ENCODE measurements at regions not wholly inside any gene's neighbourhood (a gene's known extent, or its start where the extent isn't known, plus 50 kb on each side); places are given as distances from the start of the nearest gene placed in this dataset.
"Not testable (repeated sequence)": the region's sequence is repeated elsewhere in the genome, so short reads cannot be mapped to it uniquely, and the experiment has no call there.

DNA sequence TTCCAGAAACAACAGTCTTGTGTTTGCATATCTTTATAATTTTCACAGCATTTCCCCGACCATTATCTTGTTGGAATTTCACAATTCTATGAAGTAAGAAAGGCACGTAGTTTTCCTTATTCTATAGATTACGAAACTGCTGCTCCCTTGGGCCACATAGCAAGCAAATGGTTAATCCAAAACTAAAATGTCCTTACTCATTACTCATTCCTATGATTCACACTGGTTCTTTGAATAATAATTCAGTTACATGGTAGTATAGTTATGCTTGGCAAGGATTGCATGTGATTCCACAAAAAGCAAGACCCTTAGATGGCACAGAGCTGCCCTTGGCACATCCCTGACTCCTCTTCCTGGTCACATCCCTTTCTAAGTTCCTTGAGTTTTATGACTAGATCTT is 51.2 kb downstream of the OR13H1 start:
- DNase-seq, result no peak

DNA sequence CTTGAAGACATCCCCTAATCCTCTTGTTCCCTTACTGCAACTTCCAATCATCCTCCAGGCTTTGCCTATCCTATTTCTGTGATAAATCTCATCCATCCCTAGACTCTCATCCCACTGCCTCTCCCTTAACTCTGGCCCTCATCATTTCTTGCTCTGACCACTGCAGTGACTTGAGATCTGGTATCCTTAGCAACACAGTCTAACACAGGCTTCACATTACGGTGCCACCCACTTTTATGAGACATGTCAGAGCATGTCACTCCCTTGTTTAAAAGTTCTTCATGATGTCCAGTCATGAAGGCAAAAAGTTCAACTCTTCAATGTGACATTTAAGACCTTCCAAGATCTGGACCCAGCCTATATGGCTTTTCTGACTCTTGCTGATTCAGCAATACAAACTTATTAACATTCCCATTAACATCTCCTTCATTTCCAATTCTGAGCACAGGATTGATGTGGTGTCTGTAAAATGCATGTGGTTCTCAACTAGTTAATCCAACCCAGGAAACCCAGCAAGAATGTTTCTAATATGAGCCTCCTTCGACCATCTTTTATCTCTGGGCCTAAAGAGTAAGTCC is 64.0 kb downstream of the OR13H1 start:
- no peak for DNase-seq

DNA sequence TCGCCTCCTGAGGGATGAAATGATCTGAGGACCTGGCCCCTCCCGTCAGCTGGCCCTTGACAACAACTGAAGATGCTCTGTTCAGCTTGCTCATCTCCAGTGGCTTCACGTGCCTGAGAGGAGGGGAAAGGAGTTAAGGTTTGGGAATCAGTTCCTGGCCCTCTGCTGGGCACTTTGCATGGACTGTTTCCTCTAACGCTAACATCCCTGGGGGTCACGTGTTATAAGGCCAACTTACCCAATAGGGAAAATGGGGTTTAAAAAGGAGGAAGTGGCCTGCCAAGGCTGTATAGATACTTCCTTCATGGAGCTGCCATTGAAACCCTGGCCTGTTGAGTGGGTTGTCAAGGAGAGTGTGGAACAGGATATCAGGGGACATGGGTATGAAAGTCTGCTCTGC is 65.6 kb downstream of the OR13H1 start:
- no peak for DNase-seq

DNA sequence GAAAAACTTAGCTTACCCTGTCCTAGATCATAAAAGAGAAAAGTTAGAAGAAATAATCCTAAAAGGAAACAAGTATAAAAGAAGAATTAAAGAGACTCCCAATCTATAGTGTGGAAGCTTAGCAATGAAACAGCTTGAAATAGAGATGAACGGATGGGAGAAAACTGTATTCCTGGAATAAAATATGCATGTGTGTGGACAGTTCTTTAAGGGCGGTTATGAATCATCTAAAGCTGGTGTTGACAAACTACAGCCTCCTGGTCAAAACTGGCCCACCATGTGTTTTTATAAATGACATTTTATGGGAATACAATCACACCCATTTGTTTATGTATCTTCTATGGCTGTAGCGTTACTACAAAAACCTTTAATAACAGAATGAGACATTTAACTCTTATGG is 69.4 kb downstream of the OR13H1 start:
- no peak for DNase-seq

DNA sequence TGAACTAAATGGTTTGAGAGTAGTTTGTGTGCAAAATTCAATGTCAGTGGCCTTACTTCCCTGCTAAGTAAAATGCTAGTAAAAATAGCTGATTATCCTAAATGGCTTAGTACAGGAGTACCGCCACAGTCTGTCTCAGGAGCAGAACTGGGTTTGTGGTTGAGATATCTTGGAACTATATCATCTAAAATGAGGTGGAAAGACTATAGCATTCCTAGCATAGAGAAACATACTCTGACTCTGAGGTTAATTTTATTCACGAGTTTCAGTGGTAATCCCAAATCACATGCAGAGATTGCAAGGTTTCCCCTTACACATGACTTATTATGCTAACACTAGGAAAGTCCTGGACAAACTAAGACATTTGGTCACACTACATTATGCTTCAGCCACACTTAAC is 70.4 kb downstream of the OR13H1 start:
- DNase-seq, result no peak

DNA sequence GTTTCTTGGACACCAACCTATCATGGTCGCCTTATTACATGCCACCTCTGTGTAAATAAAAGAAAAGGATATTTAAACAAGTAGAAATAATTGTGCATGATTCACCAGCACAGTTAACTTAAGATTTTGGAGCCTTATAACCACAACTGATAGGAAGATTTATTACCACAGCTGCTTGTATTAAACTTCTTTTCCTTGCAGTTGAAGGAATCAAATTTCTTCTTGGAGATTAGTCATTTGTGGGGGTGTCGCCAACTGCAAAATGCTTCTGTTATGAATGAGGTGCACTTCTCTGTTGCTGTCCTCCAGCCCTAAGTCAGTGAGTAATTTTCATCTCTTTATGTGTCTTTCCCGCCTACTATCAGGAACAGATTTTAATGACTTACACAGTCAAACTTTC is 73.3 kb downstream of the OR13H1 start:
- DNase-seq, result no peak

DNA sequence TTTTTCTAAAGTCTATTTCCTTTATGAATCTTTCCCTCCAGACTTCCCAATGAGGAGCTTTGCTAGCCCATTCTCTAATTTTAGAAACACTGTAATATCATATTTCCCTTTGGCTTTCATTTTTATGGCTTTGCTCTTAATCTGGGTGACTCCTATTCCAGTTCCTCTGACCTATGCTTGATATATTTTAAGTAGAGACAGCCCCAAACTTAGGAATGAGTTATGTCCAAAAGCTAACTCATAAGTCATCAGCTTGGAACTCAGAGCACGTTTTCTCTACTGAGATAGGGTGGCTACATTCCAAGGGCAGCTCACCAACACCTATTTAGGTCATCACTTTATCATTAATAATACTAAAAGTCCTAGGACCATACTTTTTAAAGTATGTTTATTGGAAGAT is 77.8 kb downstream of the OR13H1 start:
- no peak for DNase-seq

DNA sequence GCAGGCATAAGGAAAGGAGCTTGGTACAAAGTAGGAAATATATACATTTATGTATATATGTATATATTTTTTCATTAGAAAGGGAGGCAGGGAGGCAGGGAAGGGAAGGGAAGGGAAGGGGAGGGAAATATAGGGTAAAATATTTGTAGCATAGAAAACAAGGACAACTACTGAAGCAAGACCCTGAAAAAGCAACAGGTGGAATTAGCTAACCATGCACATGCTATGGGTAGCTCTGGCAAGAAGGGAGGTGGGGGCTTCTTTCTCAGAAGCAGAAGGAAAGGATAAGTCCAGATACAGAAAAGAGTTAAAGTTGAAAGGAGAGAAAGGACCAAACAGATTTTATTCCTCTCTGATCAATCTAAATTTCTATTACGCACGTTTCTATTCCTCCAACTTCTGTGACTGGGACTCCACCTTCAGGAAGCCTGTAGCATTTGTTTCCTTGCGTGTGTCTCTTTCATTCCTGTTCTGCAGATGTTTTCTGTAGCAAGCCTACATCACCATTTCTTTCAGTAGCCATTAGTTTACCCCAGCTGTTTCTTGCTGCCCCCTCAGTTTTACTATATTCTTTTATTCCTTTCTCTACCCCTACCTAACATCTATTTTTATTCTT is 82.9 kb downstream of the OR13H1 start:
- DNase-seq, result no peak

DNA sequence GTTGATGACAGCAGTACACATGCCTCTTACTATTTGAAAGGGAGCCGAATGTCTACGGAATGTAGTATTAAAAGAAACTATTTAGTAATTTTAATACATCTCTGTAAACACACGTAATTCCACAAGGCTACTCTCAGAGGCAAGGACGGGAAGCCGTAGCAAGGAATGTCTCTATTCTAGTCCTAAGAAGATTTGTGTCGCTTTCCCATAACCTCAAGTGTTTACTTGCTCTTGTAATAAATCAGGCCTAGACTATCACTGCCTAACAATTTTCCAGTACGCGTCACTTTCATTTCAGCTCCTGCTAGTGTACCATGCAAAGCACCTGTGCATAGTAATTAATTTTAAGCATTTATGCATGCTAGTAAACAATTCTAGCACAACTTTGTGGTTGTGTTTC is 86.7 kb downstream of the OR13H1 start:
- no peak for DNase-seq

DNA sequence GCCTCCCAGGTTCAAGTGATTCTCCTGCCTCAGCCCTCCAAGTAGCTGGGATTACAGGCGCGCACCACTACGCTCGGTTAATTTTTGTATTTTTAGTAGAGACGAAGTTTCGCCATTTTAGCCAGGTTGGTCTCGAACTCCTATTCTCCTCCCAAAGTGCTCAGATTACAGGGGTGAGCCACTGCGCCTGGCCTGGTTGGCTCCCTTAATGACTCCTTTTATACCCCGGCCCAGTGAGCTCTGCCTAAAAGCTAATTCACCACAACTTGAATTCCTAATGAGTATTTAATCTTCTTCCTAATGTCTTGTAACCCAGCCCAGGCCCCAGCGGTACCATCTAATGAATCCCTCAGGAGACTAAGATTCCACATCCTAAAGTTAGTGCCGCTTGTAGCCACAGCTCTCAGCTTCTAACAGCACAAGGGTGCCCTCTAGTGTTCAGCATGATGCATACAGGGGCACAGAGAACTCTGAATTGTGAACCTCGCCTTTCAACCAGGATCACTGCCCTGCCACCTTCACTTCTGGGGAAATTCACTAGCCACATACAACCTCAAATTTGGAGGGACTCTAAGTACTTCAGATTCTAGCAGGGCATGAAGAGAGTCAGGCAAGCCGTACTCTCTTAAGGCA is 89.5 kb downstream of the OR13H1 start:
- peak; percentile 36 for DNase-seq

DNA sequence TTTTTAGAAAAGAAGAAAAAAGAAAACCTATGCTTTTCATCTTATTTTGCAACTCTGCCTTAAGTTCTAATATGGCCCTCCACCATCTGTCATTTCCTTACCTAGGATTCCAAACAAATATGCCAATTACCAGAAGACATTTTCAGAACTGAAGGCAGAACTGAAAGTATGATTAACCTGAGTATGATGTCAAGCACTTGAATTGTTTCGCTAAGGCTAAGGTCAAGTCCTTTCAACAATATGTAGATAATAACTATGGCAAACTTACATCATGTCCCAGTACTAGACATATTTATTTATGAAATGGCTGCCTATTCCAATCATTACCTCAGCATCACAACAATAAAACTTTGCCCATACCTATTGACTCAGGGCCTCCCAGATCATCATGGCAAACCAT is 91.0 kb downstream of the OR13H1 start:
- no peak for DNase-seq

DNA sequence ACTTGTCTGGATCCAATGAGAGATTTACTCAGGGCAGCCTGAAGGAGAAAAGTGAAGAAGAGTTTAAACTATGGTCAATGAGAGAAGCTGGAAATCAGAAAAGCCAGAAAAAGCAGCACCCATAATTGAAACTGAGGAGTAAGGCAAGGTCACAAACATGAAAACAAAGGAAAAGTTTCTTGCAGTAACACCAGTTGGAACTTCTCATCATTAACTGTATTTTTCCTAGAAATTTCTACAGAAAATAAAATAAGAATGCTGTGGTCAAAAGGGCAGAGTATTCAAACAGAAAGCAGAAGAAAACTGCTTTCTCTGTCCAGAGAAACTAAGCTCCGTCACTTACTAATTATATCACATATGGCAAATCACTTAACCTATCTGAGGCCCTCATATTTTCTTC is 102.2 kb downstream of the OR13H1 start:
- no peak for DNase-seq

DNA sequence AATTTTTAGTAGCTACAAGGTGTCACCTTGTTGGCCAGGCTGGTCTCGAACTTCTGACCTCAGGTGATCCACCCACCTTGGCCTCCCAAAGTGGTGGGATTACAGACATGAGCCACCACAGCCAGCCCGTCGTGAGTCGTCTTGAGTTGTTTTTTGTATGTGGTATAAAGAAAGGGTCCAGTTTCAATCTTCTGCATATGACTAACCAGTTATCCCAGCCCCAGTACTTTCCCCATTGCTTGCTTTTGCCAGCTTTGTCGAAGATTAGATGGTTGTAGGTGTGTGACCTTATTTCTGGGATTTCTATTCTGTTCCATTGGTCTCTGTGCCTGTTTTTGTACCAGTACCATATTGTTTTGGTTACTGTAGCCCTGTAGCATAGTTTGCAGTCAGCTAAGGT is 105.9 kb downstream of the OR13H1 start:
- DNase-seq, result no peak

DNA sequence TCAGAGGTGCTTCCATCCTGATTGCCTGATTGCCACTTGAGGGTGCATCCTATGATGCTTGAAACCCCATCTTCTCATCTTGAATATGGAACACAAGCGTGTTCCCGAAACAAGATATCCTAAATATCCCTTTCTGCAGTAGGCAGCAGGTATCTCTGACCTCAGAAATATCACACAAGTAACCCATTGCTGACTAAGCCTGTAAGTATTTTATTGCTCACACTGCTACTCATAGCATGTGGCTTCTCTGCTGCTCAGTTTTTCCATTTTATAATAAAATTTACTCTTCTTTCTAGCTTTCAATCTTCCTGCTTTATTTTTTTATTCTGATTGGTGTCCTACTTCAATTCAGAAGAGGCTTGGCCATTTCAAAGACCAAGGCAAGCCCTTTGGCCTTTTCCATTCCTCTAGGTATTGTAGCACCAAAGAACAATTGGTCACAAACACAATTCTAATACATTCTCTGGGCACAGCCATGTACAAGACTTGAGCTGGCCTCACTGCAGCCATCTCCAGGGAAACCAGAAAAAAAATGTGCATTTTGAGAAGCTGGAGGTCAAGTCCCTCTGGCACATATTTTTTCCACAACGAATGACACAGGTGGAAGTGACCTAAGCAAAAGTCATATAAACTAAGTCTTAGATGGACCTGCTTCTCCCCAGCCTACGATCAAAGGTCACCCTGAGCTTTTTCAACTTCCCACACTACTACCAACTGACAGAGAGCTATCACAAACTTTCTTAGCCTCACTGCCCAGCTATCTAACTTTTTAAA is 107.0 kb downstream of the OR13H1 start:
- no peak for DNase-seq

DNA sequence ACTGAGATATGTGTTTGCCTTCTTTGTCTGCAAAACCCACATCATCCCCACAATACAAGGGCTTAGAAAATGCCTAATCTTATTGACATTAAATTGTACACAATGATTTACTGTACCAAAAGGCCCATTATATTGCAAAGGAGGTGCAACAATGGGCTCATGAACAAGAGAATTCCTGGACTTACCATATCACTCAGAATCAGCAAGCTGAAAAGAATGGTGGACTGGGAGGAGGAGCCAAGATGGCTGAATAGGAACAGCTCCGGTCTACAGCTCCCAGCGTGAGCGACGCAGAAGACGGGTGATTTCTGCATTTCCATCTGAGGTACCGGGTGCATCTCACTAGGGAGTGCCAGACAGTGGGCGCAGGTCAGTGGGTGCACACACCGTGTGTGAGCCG is 119.9 kb downstream of the OR13H1 start:
- not testable (repeated sequence) for DNase-seq

DNA sequence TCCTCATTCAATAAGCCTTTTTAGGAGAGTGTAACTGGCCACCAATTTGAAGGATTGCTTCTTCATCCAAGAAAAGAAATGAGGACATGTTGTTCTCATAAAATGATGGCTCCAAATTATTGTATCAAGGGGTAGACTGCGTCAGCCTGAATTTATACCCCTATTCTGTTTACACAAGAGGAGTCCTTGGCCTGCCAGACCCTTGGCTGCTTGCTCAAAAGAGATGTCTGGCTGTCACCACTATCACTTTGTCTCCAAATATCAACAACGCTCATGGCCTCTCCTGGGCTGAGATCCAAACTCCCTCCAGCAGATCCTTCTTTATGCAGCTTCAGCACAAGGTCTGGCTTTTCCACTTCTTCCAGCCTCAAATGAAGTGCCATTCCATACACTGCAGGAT is 127.9 kb downstream of the OR13H1 start:
- no peak for DNase-seq

DNA sequence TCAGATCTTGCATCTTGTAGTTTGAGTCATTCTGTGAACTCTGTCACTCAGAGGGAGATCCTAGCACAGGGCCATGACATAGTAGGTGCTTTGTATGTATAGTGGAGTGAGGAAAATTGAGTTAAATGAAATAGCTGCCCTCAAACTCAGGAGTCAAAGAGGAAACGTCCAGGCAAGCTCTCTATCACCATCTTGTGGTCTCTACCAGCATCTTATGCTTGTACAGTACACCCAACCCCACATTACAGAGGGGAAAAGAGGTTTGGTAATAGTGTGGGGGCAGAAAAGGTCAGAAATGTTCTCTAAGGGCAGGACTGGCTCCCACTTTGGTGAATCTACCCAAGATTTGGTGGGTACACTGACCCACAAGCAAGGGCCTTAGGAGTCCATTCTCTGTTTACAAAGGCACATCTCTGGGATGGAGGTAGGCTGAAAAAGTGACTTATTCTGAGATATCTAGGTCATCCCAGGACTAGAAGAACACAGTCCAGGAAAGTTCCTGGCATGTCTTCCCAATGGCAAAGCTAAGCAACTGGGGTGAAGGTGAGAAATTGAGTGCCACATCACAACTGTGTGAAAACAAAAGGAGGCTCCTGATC is 131.8 kb downstream of the OR13H1 start:
- DNase-seq, result no peak

DNA sequence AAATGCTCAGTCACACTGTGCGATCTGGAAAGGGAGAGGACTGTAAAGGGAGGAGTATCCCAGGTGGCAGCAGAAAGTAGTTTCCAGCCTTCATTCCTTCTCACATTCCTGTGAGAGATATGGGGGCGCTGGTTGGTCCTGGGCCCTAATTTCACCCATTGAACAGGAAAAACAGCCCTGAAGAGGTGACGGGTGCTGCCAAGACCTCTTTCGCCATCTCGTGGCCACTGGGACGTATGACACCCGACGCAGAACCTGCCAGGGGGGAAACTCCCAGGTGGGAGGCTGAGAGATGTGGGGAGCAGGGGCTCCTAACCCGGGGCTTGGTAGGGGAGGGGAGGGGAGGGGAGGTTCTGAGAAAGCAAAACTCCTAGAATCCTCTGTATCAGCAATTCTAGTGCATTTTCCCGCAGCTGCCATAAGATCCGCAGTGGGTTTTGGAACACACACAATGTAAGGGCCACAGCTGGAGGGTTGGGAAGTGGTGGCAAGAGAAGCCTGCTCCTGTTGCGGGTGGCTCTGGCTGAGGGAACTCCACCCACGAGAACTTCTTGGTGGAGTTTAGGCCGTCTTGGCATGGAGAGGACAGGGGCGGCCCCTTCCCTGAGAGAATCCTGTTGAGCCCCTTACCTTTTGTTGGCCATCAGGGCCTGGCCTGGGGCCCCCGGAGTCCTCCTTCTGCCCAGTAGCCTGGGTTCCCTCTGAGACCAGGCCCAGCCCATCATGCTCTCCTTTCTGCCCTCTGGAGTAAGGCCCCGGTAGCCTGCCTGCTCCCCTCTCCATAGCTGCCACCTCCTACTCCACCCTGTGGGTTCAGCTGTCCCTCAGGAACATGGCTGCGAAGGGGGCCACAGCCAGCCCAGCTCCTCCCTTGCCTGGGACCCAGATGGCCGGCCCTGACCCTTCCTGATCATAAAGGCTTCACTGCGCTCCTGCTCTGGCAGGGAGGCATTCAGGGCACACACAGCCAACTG is 134.1 kb downstream of the OR13H1 start:
- peak; percentile 23 for DNase-seq

DNA sequence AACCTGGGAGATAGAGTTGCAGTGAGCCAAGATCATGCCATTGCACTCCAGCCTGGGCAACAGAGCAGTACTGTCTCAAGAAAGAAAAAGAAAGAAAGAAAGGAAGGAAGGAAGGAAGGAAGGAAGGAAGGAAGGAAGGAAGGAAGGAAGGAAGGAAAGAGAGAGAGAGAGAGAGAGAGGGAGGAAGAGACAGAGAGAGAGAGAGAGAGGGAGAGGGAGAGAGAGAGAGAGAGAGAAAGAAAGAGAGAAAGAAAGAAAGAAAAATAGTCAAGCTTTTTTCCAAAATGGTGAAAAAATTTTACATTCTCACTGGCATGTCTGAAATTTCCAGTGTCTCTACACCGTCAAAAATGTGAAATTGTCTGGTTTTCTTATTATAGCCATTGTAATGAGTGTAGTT is 138.9 kb downstream of the OR13H1 start:
- DNase-seq, result not testable (repeated sequence)

DNA sequence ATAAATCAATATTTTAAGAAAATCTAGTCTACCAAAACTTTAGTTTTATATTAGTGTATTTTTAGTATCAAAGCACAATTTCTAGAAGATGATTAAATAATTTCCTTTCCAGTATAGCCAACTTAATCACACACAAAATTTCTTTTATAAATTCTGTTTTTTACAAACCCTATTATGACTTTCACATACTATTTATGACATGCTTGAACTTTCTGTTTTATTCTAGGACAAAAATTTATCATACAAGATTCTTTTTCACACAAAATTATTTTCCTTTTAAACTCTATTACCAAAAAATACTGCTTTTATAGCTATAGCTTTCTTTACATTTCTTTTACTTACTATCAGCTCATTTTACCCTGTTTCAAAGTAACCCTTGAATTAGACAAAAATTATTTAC is 149.5 kb downstream of the OR13H1 start:
- DNase-seq, result no peak

DNA sequence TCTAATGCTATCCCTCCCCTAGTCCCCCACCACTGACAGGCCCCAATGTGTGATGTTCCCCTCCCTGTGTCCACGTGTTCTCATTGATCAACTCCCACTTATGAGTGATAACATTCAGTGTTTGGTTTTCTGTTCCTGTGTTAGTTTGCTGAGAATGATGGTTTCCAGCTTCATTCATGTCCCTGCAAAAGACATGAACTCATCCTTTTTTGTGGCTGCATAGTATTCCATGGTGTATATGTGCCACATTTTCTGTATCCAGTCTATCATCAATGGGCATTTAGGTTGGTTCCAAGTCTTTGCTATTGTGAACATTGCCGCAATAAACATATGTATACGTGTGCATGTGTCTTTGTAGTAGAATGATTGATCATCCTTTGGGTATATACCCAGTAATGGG is 153.1 kb downstream of the OR13H1 start:
- not testable (repeated sequence) for DNase-seq

DNA sequence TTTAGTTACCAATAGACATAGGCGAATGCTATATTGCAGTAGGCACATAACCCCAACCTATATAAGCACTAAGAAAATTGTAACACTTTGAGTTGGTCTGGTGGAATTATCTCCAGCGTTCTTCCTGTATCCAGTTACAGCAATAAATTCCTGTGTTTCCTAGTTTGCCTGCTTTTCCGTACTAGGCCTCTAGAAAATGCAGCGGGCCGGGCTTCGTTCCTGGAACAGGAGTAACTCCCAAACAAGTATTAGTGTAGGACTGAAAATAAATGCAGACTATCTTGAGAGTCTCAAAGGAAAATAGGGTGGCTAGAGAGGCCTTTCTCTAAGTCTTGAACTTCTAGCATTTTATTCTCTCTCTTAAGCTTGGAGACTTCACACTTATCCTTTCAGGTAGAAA is 159.8 kb downstream of the OR13H1 start:
- DNase-seq, result no peak
